Glomerular visceral epithelial cell (primary cell): ENCODE measurements at regions not wholly inside any gene's neighbourhood (a gene's known extent, or its start where the extent isn't known, plus 50 kb on each side); places are given as distances from the start of the nearest gene placed in this dataset.
A peak's percentile ranks its signal among the peaks of the same experiment; 100 is the strongest.

Experiments used
- DNase-seq: peaks from one replicate; pipeline ENCODE4 v3.0.0-alpha.2; 2016; ENCODE audit errors: extremely low spot score

GRCh38 chr2:188851311-188851710 lies 122.9 kb upstream of the COL3A1 start:
- DNase-seq: no peak

- no peak for DNase-seq
Observed at GRCh38 chr2:188851826-188852225, 122.3 kb upstream of the COL3A1 start.

GRCh38 chr2:188852772-188853171 lies 121.4 kb upstream of the COL3A1 start:
- no peak for DNase-seq

- no peak for DNase-seq
Observed at GRCh38 chr2:188853307-188853706, 120.9 kb upstream of the COL3A1 start.

DNA sequence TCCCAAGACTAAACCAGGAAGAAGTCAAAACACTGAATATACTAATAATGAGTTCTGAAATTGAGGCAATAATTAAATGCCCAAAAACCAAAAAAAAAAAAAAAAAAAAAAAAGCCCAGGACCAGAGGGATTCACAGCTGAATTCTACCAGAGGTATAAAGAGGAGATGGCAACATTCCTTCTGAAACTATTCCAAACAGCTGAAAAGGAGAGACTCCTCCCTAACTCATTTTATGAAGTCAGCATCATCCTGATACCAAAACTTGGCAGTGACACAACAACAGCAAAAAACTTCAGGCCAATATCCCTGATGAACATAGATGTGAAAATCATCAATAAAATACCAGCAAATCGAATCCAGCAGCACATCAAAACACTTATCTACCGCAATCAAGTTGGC lies 108.5 kb upstream of the COL3A1 start:
- DNase-seq: no peak

GRCh38 chr2:188869550-188869949 lies 104.6 kb upstream of the COL3A1 start:
- no peak for DNase-seq

DNA sequence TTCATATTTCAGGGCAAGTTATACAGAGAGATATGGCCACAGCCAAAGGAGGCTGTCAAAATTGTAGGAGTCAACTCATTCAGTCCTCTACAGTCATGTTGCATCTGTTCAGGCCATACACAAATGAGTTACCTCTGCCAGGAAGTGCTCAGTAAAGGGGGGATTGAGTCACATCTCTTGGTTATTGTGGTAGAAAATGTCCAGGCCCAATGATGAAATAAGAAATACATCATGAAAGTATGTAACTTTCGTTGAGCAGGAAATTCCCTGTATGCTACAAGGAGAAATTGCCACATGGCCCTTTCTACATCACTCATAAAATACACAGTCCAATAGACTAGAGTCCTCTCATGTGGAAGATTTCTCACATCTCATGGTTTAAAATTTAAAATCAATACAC lies 103.9 kb upstream of the COL3A1 start:
- DNase-seq: peak; percentile 53

DNA sequence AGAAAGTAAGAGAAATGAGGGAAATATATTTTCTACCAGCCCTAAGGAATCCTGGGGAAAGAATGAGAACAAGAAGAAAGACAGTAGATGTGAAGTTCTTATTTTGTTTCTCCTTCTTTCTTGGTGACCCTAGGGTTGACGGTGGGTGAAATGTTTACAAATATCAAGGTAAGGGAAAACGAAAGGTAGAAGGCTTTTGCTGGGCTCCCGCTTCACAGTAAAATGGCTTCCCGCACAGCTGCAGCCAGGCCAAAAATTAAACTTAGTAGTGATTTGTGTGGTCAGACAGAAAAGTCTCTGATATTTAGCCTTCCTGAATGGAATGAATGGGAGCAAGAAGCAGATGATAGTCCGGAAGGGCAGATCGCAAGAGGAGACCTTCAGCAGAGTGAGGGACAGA lies 99.1 kb upstream of the COL3A1 start:
- DNase-seq: no peak

DNA sequence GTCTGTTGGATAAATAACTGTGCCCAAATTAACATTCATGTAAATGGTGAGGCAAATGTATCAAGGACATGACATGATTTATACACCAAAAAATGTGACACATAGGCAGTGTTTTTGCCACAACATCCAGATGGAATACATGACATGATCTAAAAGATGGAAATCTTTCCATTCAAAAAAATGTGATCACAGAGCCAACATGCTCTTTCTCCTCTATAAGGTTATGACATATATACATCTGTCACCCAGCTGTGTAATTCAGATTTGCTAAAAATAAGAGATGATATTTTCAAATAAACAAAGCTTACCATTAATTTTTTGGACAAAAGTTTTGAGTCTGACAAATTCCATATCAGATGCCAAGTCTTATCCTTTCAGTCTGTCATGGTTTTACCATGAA lies 95.5 kb upstream of the COL3A1 start:
- no peak for DNase-seq

- DNase-seq: no peak
Observed at GRCh38 chr2:188880740-188881139, 93.4 kb upstream of the COL3A1 start.

GRCh38 chr2:188881434-188881833 lies 92.7 kb upstream of the COL3A1 start:
- no peak for DNase-seq

- no peak for DNase-seq
Observed at GRCh38 chr2:188884046-188884445, 90.1 kb upstream of the COL3A1 start.

DNA sequence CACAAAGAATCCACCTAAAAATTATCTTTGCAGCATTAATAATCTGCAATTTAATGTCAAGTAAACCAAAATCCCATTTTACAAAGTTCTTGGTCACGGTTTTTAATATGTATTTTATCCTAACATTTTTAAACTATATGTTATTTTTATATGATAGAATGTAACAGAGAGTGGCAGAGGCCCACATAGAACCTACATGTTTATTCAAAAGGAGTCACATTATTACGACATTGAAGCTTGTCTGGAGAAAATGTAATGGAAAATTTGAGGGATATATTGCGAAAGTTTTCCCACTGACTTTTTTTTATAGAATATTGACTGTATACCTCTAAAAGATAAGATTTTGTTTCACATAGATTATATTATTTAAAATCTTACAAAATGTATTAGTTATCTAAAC lies 89.7 kb upstream of the COL3A1 start:
- no peak for DNase-seq

DNA sequence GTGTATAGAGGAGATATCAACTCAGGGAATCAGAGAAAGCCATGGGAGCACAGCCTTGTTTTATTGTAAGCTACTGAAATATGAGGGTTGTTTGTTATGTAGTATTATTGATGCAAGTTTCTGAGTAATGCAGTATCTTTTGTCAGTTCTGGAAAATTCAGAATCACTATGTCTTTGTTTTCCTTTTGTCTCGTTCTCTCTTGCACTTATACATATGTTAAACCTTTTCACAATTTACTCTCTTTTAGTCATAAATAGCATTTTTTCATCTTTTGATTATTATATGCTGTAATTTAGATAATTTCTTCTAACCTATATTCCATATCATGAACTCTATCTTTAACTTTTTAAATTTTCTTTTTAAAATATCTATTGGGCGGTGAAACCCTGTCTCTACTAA lies 85.0 kb upstream of the COL3A1 start:
- no peak for DNase-seq

DNA sequence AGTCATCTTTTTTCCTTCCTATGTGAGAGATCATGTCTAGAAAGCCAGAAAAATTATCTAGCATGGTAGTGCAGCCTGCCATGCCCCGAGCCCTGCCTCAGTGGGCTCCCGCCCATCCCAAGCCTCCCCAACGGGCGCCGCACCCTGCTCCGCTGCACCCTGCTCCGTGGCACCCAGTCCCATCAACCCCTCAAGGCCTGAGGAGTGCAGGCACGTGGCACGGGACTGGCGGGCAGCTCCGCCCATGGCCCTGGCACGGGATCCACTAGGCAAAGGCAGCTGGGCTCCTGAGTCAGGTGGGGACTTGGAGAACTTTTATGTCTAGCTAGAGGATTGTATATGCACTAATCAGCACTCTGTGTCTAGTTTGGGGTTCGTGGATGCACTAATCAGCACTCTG lies 83.4 kb upstream of the COL3A1 start:
- no peak for DNase-seq

DNA sequence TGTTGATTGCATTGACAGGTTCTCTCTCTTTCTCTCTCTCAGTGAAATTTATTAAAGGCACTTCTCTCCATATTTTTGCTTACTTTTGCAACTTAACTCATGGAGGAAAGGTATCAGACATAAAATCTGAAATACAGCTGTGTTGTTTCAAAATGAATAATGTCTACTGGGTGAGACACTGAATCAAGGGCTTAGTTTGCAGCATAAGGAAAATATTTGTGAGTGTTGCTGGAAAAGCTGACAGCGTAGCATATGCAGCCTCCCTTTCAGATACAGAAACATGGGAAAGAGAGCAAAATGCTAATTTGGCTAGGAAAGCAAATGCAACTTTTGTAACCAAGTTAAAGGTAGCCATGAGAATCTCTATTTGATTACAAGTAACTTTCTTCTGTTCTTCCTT lies 81.5 kb upstream of the COL3A1 start:
- no peak for DNase-seq

- no peak for DNase-seq
Observed at GRCh38 chr2:188893972-188894371, 80.2 kb upstream of the COL3A1 start.

GRCh38 chr2:188894979-188895378 lies 79.2 kb upstream of the COL3A1 start:
- DNase-seq: no peak

DNA sequence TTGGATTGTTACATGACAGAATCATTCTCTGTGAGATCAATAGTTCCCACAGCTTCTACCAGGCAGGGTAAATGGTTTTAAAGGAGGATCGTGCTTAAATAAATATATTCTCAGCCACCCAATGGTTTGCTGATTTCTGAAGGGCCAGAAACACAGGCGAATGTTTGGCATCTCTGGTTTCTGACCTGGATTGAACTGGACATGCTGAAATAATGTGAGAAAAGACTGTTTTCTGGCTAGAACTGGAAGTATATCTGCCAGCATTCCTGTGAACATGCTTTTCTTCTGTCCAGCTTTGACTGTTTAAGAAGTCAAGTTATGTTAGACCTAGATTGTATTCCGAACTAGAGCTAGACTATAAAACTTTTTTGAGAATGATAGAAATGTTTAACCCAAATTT lies 77.1 kb upstream of the COL3A1 start:
- no peak for DNase-seq

DNA sequence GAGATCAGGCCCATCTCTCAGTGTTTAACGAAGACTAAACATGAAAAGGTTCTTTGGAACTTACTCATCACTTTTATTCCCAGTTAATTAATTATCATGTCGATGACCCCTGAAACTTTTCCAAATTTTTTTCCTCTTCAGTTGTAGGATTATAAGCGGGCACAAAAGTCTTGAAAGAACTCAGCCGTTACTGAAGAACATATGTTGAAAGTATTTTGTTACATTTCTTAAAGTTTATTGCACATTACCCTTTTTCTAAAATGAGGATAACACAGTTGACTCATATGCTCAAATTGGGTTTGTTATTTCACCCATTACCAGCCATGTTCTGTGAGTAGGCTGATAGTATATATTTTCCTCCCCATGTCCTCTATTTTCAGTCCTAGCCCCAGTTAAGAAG lies 75.9 kb upstream of the COL3A1 start:
- no peak for DNase-seq

DNA sequence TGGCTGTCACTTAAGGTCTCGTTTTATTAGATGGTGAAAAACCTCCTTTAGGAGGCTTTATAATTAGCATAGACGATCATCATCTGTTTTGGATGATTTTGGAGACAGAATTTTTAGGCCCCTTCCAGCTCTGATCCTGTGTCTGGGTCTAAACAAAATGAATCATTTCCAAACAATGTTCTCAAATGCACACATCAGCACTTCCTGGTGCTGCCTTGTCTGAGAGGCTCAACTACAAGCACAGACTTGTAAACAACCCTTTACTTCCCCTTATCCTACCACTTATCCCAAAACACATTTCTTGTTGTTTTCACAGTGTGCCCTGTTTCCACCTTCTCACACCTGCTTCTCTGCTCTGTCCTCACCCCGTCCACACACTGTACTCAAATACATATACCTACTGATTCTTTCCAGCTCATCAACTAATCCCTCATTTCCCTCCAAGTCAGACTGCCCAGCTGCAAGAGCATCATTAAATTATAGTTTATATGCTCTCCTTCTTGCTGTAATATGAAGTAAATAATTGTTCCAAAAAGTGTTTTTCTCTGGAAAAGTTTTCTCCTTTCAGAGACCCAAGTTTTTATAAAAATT lies 71.2 kb upstream of the COL3A1 start:
- DNase-seq: no peak

DNA sequence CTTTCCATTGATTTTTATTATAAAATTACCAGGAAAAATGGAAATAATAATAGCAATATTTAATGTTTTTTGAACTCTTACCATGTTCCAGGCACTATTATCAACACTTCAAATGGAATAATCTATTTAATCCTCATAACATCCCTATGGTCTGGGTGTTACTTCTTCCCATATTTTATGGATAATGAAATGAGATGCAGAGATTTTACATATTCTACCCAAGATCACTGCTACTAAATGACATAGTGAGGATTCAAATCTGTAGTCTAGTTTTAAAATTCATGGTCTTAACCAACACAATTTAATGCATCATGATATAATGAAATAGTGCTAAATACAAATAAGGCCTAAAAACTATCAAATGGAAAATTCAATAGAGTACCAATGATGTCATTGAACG lies 70.4 kb upstream of the COL3A1 start:
- DNase-seq: no peak

DNA sequence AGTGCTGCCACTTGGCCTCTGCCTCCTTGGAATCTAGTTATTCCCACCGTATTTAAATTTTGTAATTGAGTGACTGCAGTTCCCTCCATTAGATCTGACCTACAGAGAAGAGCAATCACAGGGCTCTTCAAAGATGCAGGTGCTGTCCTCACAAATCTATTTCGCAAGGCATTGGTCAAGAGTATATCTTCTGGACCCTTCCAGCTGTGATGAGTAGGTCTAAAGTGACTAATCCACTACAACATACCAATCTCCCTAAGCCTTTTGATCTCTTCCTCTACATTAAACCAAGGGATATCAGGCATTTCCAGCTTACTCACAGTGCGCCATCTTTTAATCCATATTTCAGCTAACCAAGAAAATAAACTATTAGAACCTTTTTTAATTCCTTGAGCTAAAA lies 65.1 kb upstream of the COL3A1 start:
- no peak for DNase-seq

DNA sequence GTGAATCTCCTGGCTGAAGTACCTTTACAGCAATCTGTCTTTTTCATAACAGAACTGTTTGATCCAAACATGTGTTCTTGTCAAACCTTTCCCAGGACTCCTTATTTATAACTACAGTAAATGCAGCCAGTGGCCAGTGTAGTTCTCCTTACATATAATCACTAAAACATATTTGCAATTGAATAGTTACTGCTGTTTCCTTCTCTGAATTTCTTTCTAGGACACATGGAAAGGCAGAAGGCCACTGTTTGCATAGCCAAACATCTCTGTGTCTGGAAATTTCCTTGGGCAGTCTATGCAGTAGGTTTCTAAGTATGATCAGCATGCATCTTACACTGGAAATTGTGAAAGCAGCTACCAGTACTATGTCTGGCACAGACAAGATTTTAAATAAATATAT lies 57.4 kb upstream of the COL3A1 start:
- no peak for DNase-seq

DNA sequence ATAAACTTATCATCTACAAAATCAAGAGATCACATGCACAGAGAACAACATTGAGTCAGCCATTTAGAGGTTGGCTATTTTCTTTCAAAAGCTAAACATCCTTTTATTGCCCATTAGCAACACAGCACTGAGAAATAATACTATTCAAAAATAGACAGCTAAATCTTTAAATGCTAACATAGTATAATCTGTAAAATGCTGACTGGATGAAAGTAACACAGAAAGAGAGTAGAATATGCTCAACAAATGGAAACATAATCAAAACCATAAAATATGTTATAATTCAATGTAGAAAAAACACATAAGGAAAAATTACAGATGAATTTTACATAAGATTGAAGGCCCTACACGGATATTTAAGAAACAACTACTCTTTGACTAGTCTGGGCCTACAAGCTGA lies 56.5 kb upstream of the COL3A1 start:
- DNase-seq: no peak
